Activated B cell treated with CpG ODN at 0.5 μM for 24 hours (primary cell): ENCODE measurements at regions not wholly inside any gene's neighbourhood (a gene's known extent, or its start where the extent isn't known, plus 50 kb on each side); places are given as distances from the start of the nearest gene placed in this dataset.

Experiments used
- ATAC-seq: fragments of 200-7000 bp; cut with Tn5 transposase; one replicate; pipeline ENCODE4 v1.10.0; 2021; ENCODE audit warnings: low read depth, mild to moderate bottlenecking, moderate library complexity
- CTCF ChIA-PET: fragments of 350-600 bp; sonication (Branson Sonifier 250); formaldehyde crosslinking; loops from one replicate; lab custom pipeline; 2021; ENCODE audit warnings: antibody characterized with exemption; lab: Charles Lee
- POLR2A ChIA-PET: fragments of 350-600 bp; sonication (Branson Sonifier 250); formaldehyde crosslinking; loops from one replicate; lab custom pipeline; 2021; ENCODE audit warnings: antibody characterized with exemption; lab: Charles Lee
- DNase-seq: peaks from one replicate; pipeline ENCODE4 v3.0.0; 2022
- H3K27ac Mint-ChIP-seq: one replicate; pipeline ENCODE4 v1.8.0; 2020; ENCODE audit warnings: mixed read lengths
- H3K27me3 Mint-ChIP-seq: one replicate; pipeline ENCODE4 v1.8.0; 2021; ENCODE audit warnings: mixed read lengths
- H3K36me3 Mint-ChIP-seq: one replicate; pipeline ENCODE4 v1.8.0; 2021; ENCODE audit warnings: low read depth, mixed read lengths
- H3K4me1 Mint-ChIP-seq: one replicate; pipeline ENCODE4 v1.8.0; 2021; ENCODE audit warnings: mixed read lengths
- H3K4me3 Mint-ChIP-seq: one replicate; pipeline ENCODE4 v1.8.0; 2020; ENCODE audit warnings: mild to moderate bottlenecking, mixed read lengths
- H3K9me3 Mint-ChIP-seq: one replicate; pipeline ENCODE4 v1.8.0; 2020; ENCODE audit warnings: mixed read lengths
- intact Hi-C: fragments of 100-400 bp; cut with micrococcal nuclease; formaldehyde crosslinking; loops from one replicate; pipeline ENCODE4 v1.15.1; 2024
- TF ChIP-seq, protein P1 (sequence below): fragments of 200-600 bp; IDR thresholded peaks from one replicate; pipeline ENCODE4 v1.8.0; 2022; ENCODE audit warnings: antibody characterized with exemption, mild to moderate bottlenecking

DNA sequence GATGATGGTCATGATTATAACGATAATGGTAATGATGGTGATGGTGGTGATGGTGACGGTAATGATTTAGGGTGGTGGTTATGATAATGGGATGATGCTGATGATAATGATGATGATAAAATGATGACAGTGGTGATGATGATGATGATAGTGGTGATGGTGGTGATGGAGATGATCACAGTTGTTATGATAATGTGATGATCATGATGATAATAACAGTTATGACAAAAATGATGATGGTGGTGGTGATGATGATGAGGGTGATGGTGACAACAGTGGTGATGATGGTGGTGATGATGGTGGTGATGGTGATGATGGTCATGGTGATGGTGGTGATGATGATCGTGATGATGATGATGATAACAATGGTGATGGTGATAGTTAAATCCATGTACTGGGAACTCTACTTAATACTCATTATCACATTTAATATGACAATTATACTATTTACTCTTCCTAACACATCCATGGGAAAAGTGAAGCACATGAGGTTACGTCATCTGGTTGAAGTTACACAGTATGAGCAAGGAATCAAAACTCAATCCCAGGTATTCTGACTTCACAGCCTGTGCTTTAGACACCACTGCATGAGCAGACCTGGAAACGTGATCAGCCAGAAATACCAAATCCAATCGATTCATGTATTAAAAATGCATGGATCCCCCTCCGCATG lies 322.2 kb downstream of the BRD1 start:
- H3K9me3 Mint-ChIP-seq: peaks cover 14% of the 10 kb centered on the region
- intact Hi-C loops: no loop called here
- H3K27ac Mint-ChIP-seq: no peak overlapping the region
- H3K27me3 Mint-ChIP-seq: no peaks in the 10 kb centered on the region
- DNase-seq (no peak), ATAC-seq (no peak)
- POLR2A ChIA-PET: no interaction called here
- peaks cover 2% of the 10 kb centered on the region for H3K36me3 Mint-ChIP-seq
- H3K4me1 Mint-ChIP-seq: no peaks in the 10 kb centered on the region
- H3K4me3 Mint-ChIP-seq: no peak overlapping the region
- CTCF ChIA-PET: no interaction called here
- TF ChIP-seq, protein P1, sequence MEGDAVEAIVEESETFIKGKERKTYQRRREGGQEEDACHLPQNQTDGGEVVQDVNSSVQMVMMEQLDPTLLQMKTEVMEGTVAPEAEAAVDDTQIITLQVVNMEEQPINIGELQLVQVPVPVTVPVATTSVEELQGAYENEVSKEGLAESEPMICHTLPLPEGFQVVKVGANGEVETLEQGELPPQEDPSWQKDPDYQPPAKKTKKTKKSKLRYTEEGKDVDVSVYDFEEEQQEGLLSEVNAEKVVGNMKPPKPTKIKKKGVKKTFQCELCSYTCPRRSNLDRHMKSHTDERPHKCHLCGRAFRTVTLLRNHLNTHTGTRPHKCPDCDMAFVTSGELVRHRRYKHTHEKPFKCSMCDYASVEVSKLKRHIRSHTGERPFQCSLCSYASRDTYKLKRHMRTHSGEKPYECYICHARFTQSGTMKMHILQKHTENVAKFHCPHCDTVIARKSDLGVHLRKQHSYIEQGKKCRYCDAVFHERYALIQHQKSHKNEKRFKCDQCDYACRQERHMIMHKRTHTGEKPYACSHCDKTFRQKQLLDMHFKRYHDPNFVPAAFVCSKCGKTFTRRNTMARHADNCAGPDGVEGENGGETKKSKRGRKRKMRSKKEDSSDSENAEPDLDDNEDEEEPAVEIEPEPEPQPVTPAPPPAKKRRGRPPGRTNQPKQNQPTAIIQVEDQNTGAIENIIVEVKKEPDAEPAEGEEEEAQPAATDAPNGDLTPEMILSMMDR: no peak

- Mint-ChIP-seq H3K36me3 (no peaks in the 10 kb centered on the region), H3K4me1 (no peaks in the 10 kb centered on the region), H3K27me3 (no peaks in the 10 kb centered on the region), H3K4me3 (no peak overlapping the region), H3K9me3 (peaks cover 2% of the 10 kb centered on the region), H3K27ac (no peak overlapping the region)
- intact Hi-C loops: no loop called here
- DNase-seq: no peak
- TF ChIP-seq, protein P1: no peak
- ChIA-PET POLR2A (no interaction called here), CTCF (no interaction called here)
- ATAC-seq: no peak
Observed at GRCh38 chr22:49503896-49504521, 323.7 kb downstream of the BRD1 start.

GRCh38 chr22:49503321-49503720 lies 324.4 kb downstream of the BRD1 start:
- ATAC-seq: no peak
- CTCF ChIA-PET: no interaction called here
- POLR2A ChIA-PET: no interaction called here
- Mint-ChIP-seq H3K4me3 (no peak overlapping the region), H3K9me3 (peaks cover 2% of the 10 kb centered on the region), H3K4me1 (no peaks in the 10 kb centered on the region), H3K36me3 (no peaks in the 10 kb centered on the region), H3K27me3 (no peaks in the 10 kb centered on the region), H3K27ac (no peak overlapping the region)
- TF ChIP-seq, protein P1: no peak
- intact Hi-C loops: no loop called here
- DNase-seq: no peak

- Mint-ChIP-seq H3K4me1 (no peaks in the 10 kb centered on the region), H3K9me3 (no peaks in the 10 kb centered on the region), H3K27ac (no peak overlapping the region), H3K36me3 (no peaks in the 10 kb centered on the region), H3K4me3 (no peak overlapping the region), H3K27me3 (no peaks in the 10 kb centered on the region)
- DNase-seq: no peak
- TF ChIP-seq, protein P1: no peak
- CTCF ChIA-PET: no interaction called here
- ATAC-seq: no peak
- POLR2A ChIA-PET: no interaction called here
- intact Hi-C loops: no loop called here
Observed at GRCh38 chr22:49502126-49502826, 325.4 kb downstream of the BRD1 start.

GRCh38 chr22:49500942-49501395 lies 326.7 kb downstream of the BRD1 start:
- H3K4me3 Mint-ChIP-seq: no peak overlapping the region

More at GRCh38 chr22:49500942-49501395, 326.7 kb downstream of the BRD1 start:
- no peak overlapping the region for H3K27ac Mint-ChIP-seq
- ATAC-seq: no peak
- POLR2A ChIA-PET: no interaction called here
- no peaks in the 10 kb centered on the region for H3K36me3 Mint-ChIP-seq
- no peaks in the 10 kb centered on the region for H3K4me1 Mint-ChIP-seq
- TF ChIP-seq, protein P1: no peak
- CTCF ChIA-PET: no interaction called here
- H3K9me3 Mint-ChIP-seq: peaks cover 2% of the 10 kb centered on the region
- intact Hi-C loops: no loop called here
- H3K27me3 Mint-ChIP-seq: no peaks in the 10 kb centered on the region
- no peak for DNase-seq
